ENCODE measurements at regions not wholly inside any gene's neighbourhood (a gene's known extent, or its start where the extent isn't known, plus 50 kb on each side); places are given as distances from the start of the nearest gene placed in this dataset.

GRCh38 chr10:4345877-4346646 lies 479.9 kb upstream of the AKR1E2 start:
- TF ChIP-seq CTCF (IDR thresholded peaks at IDR 0.05) (no peak), POLR2A (IDR thresholded peaks at IDR 0.05) (no peak)

Measured in testis (tissue), 2 donors.